ENCODE measurements at regions not wholly inside any gene's neighbourhood (a gene's known extent, or its start where the extent isn't known, plus 50 kb on each side); places are given as distances from the start of the nearest gene placed in this dataset.

GRCh38 chr7:19203686-19204085, 58.5 kb upstream of the FERD3L start:
- no peak for ATAC-seq (ENCODE audit: low read depth)
- Mint-ChIP-seq H3K4me3 (no peak overlapping the region), H3K36me3 (no peaks in the 10 kb centered on the region), H3K27ac (no peak overlapping the region), H3K27me3 (no peaks in the 10 kb centered on the region), H3K9me3 (no peaks in the 10 kb centered on the region), H3K4me1 (no peaks in the 10 kb centered on the region)
- no peak for DNase-seq (ENCODE audit: low spot score in 2 of 2)

- H3K4me3 Mint-ChIP-seq, result no peak overlapping the region
- H3K27me3 Mint-ChIP-seq, result no peaks in the 10 kb centered on the region
- no peaks in the 10 kb centered on the region for H3K4me1 Mint-ChIP-seq
- no peaks in the 10 kb centered on the region for H3K36me3 Mint-ChIP-seq
- DNase-seq (ENCODE audit: low spot score in 2 of 2), result no peak
- ATAC-seq (ENCODE audit: low read depth), result no peak
- no peak overlapping the region for H3K27ac Mint-ChIP-seq
- no peaks in the 10 kb centered on the region for H3K9me3 Mint-ChIP-seq
Measured at GRCh38 chr7:19202599-19202998, 57.4 kb upstream of the FERD3L start.

Data from memory B cell (primary cell).